ENCODE measurements at regions not wholly inside any gene's neighbourhood (a gene's known extent, or its start where the extent isn't known, plus 50 kb on each side); places are given as distances from the start of the nearest gene placed in this dataset.

DNA sequence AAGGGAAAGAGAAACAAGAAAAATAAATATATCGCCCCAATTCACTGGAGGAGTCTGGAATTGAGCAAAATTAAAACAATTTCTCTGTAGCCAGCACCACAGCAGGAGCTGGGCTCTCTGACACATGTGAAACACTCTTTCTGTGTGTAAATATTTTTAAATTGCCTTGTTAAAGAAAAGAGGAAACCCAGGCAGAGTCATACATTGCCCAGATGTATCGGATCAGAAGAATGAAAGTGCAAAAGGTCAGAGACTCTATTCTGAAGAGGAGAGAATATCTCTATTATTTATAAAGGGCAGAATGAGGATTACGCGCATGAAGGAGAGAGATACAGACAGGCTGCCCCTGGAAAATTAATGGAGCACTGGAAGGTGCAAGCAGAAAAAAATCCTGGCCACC, 127.0 kb upstream of the MAN1A1 start:
- no peak overlapping the region for H3K4me3 Mint-ChIP-seq
- H3K9me3 Mint-ChIP-seq, result no peaks in the 10 kb centered on the region
- no peaks in the 10 kb centered on the region for H3K4me1 Mint-ChIP-seq
- TF ChIP-seq, protein P1, sequence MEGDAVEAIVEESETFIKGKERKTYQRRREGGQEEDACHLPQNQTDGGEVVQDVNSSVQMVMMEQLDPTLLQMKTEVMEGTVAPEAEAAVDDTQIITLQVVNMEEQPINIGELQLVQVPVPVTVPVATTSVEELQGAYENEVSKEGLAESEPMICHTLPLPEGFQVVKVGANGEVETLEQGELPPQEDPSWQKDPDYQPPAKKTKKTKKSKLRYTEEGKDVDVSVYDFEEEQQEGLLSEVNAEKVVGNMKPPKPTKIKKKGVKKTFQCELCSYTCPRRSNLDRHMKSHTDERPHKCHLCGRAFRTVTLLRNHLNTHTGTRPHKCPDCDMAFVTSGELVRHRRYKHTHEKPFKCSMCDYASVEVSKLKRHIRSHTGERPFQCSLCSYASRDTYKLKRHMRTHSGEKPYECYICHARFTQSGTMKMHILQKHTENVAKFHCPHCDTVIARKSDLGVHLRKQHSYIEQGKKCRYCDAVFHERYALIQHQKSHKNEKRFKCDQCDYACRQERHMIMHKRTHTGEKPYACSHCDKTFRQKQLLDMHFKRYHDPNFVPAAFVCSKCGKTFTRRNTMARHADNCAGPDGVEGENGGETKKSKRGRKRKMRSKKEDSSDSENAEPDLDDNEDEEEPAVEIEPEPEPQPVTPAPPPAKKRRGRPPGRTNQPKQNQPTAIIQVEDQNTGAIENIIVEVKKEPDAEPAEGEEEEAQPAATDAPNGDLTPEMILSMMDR (IDR thresholded peaks at IDR 0.05; ENCODE audit: unreplicated experiment in 3 of 3), result no peak
- H3K27me3 Mint-ChIP-seq (ENCODE audit: low read depth), result no peaks in the 10 kb centered on the region
- no peak overlapping the region for H3K27ac Mint-ChIP-seq
- H3K36me3 Mint-ChIP-seq (ENCODE audit: low read depth), result no peaks in the 10 kb centered on the region

DNA sequence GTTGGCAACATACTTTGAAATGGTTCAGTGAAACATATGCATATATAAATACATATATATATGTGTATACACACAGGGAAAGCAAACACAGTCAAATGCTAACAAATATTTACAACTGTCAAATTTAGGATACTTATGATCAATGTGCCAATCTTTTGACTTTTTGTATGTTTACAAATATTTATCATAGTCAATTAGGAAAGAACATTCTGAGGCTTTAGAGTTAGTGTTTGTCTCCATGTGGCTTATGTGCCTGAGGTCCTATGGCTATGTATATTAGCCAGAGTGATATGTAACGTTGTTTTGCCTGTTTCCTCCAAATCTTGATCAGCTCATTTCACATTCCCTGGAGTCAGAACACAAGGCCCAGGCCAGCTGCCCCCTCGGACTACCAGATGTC, 126.5 kb upstream of the MAN1A1 start:
- Mint-ChIP-seq H3K9me3 (no peaks in the 10 kb centered on the region), H3K27ac (no peak overlapping the region), H3K27me3 (ENCODE audit: low read depth) (no peaks in the 10 kb centered on the region), H3K4me1 (no peaks in the 10 kb centered on the region), H3K4me3 (no peak overlapping the region), H3K36me3 (ENCODE audit: low read depth) (no peaks in the 10 kb centered on the region)
- TF ChIP-seq, protein P1 (IDR thresholded peaks at IDR 0.05; ENCODE audit: unreplicated experiment in 3 of 3), result no peak

GRCh38 chr6:119470893-119471542, 121.5 kb upstream of the MAN1A1 start:
- Mint-ChIP-seq H3K4me3 (no peak overlapping the region), H3K27me3 (ENCODE audit: low read depth) (no peaks in the 10 kb centered on the region), H3K4me1 (no peaks in the 10 kb centered on the region), H3K36me3 (ENCODE audit: low read depth) (no peaks in the 10 kb centered on the region), H3K9me3 (no peaks in the 10 kb centered on the region), H3K27ac (no peak overlapping the region)
- TF ChIP-seq, protein P1 (IDR thresholded peaks at IDR 0.05; ENCODE audit: unreplicated experiment in 3 of 3), result no peak

- TF ChIP-seq, protein P1 (IDR thresholded peaks at IDR 0.05; ENCODE audit: unreplicated experiment in 3 of 3), result no peak
- H3K27ac Mint-ChIP-seq, result no peak overlapping the region
- no peak overlapping the region for H3K4me3 Mint-ChIP-seq
- no peaks in the 10 kb centered on the region for H3K27me3 Mint-ChIP-seq (ENCODE audit: low read depth)
- H3K9me3 Mint-ChIP-seq, result no peaks in the 10 kb centered on the region
- H3K4me1 Mint-ChIP-seq, result no peaks in the 10 kb centered on the region
- H3K36me3 Mint-ChIP-seq (ENCODE audit: low read depth), result no peaks in the 10 kb centered on the region
These were observed 118.0 kb upstream of the MAN1A1 start for GRCh38 chr6:119467488-119468081.

- no peak overlapping the region for H3K27ac Mint-ChIP-seq
- H3K4me3 Mint-ChIP-seq, result no peak overlapping the region
- no peaks in the 10 kb centered on the region for H3K36me3 Mint-ChIP-seq (ENCODE audit: low read depth)
- no peaks in the 10 kb centered on the region for H3K9me3 Mint-ChIP-seq
- TF ChIP-seq, protein P1 (IDR thresholded peaks at IDR 0.05; ENCODE audit: unreplicated experiment in 3 of 3), result no peak
- H3K27me3 Mint-ChIP-seq (ENCODE audit: low read depth), result no peaks in the 10 kb centered on the region
- H3K4me1 Mint-ChIP-seq, result no peaks in the 10 kb centered on the region
These were observed 116.7 kb upstream of the MAN1A1 start for GRCh38 chr6:119466226-119466625.

DNA sequence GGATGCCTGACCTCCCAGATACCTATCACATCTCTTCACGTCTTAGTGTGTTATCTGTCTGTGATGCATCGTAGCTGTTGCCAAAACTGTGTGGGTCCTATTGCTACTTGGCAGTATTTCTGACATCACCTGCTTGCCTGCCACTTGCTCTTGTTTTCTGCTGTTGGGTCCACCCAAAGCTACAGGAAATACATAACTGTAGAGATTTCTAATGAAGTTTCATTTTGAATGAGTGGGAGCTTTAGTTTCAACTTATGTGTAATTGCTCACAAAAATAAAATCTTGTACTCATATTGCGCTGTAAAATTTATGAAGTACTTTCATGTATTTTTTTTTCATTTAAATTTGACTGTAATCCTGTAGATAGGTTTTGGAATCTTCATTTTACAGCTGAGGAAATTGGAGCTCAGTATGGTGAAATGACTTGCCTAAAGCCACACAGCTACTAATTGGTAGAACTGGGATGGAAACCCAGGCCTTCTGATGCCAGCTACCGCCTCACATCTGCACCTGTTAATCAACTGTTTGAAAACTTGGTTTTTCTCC, 113.6 kb upstream of the MAN1A1 start:
- Mint-ChIP-seq H3K36me3 (ENCODE audit: low read depth) (no peaks in the 10 kb centered on the region), H3K4me3 (no peak overlapping the region), H3K27me3 (ENCODE audit: low read depth) (no peaks in the 10 kb centered on the region), H3K4me1 (no peaks in the 10 kb centered on the region), H3K27ac (no peak overlapping the region), H3K9me3 (peaks cover 3% of the 10 kb centered on the region)
- TF ChIP-seq, protein P1 (IDR thresholded peaks at IDR 0.05; ENCODE audit: unreplicated experiment in 3 of 3), result no peak
